Osteocyte (in vitro differentiated cells): ENCODE measurements at regions not wholly inside any gene's neighbourhood (a gene's known extent, or its start where the extent isn't known, plus 50 kb on each side); places are given as distances from the start of the nearest gene placed in this dataset.

Experiments
- DNase-seq: peaks from one replicate; pipeline ENCODE4 v3.0.0; 2021; ENCODE audit warnings: mixed read lengths; ENCODE audit not compliant: unreplicated experiment; ENCODE audit errors: extremely low spot score
- H3K27ac Mint-ChIP-seq: one replicate; pipeline ENCODE4 v1.8.0; 2021; ENCODE audit warnings: mild to moderate bottlenecking, mixed read lengths; ENCODE audit not compliant: unreplicated experiment
- H3K27me3 Mint-ChIP-seq: one replicate; pipeline ENCODE4 v1.8.0; 2021; ENCODE audit warnings: mixed read lengths; ENCODE audit not compliant: unreplicated experiment
- H3K36me3 Mint-ChIP-seq: one replicate; pipeline ENCODE4 v1.8.0; 2021; ENCODE audit warnings: mixed read lengths; ENCODE audit not compliant: unreplicated experiment
- H3K4me1 Mint-ChIP-seq: one replicate; pipeline ENCODE4 v1.8.0; 2021; ENCODE audit warnings: mixed read lengths; ENCODE audit not compliant: unreplicated experiment
- H3K4me3 Mint-ChIP-seq: one replicate; pipeline ENCODE4 v1.8.0; 2021; ENCODE audit warnings: mild to moderate bottlenecking, moderate library complexity, mixed read lengths; ENCODE audit not compliant: unreplicated experiment
- H3K9me3 Mint-ChIP-seq: one replicate; pipeline ENCODE4 v1.8.0; 2021; ENCODE audit warnings: mixed read lengths; ENCODE audit not compliant: unreplicated experiment
- TF ChIP-seq, protein P1 (sequence below): fragments of 200-600 bp; sonication (generic); IDR thresholded peaks from 2 replicates; pipeline ENCODE4 v1.5.0; 2021; ENCODE audit warnings: antibody characterized with exemption, mild to moderate bottlenecking, moderate library complexity

GRCh38 chr1:191668525-191668924 is 489.7 kb upstream of the RGS18 start:
- no peaks in the 10 kb centered on the region for H3K36me3 Mint-ChIP-seq
- no peak for DNase-seq
- peaks cover 34% of the 10 kb centered on the region for H3K4me1 Mint-ChIP-seq
- H3K27ac Mint-ChIP-seq = peak overlapping the region; percentile 3
- no peak overlapping the region for H3K4me3 Mint-ChIP-seq
- no peaks in the 10 kb centered on the region for H3K9me3 Mint-ChIP-seq
- no peaks in the 10 kb centered on the region for H3K27me3 Mint-ChIP-seq
- TF ChIP-seq, protein P1, sequence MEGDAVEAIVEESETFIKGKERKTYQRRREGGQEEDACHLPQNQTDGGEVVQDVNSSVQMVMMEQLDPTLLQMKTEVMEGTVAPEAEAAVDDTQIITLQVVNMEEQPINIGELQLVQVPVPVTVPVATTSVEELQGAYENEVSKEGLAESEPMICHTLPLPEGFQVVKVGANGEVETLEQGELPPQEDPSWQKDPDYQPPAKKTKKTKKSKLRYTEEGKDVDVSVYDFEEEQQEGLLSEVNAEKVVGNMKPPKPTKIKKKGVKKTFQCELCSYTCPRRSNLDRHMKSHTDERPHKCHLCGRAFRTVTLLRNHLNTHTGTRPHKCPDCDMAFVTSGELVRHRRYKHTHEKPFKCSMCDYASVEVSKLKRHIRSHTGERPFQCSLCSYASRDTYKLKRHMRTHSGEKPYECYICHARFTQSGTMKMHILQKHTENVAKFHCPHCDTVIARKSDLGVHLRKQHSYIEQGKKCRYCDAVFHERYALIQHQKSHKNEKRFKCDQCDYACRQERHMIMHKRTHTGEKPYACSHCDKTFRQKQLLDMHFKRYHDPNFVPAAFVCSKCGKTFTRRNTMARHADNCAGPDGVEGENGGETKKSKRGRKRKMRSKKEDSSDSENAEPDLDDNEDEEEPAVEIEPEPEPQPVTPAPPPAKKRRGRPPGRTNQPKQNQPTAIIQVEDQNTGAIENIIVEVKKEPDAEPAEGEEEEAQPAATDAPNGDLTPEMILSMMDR = no peak

- H3K4me1 Mint-ChIP-seq = peaks cover 30% of the 10 kb centered on the region
- no peak overlapping the region for H3K27ac Mint-ChIP-seq
- TF ChIP-seq, protein P1 = no peak
- no peak overlapping the region for H3K4me3 Mint-ChIP-seq
- no peaks in the 10 kb centered on the region for H3K9me3 Mint-ChIP-seq
- H3K36me3 Mint-ChIP-seq = no peaks in the 10 kb centered on the region
- no peaks in the 10 kb centered on the region for H3K27me3 Mint-ChIP-seq
- DNase-seq = no peak
These were observed 488.6 kb upstream of the RGS18 start for GRCh38 chr1:191669629-191670028.

DNA sequence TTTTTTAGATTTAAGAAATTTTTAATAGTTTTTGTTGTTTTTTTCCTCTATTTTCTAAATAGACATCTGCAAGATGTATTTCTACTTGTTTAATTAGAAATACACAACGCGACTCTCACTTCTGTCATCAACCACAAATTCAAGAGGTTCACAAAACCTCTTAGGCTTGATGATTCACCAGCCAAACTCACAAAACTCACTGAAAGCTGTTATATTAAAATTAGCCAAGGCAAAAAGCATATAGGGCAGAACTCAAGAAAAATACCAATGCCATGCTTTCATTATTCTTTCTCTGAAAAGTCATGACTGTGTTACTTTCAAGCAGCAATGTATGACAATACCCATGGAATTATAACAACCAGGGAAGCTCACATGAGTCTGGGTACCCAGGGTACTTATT is 487.0 kb upstream of the RGS18 start:
- no peak for DNase-seq
- Mint-ChIP-seq H3K36me3 (no peaks in the 10 kb centered on the region), H3K4me3 (no peak overlapping the region), H3K9me3 (no peaks in the 10 kb centered on the region), H3K27ac (peak overlapping the region; percentile 45), H3K27me3 (no peaks in the 10 kb centered on the region), H3K4me1 (peaks cover 30% of the 10 kb centered on the region)
- TF ChIP-seq, protein P1 = no peak

- H3K27me3 Mint-ChIP-seq = no peaks in the 10 kb centered on the region
- no peak overlapping the region for H3K27ac Mint-ChIP-seq
- H3K9me3 Mint-ChIP-seq = peaks cover 7% of the 10 kb centered on the region
- H3K4me1 Mint-ChIP-seq = peaks cover 19% of the 10 kb centered on the region
- no peak for DNase-seq
- TF ChIP-seq, protein P1 = no peak
- no peaks in the 10 kb centered on the region for H3K36me3 Mint-ChIP-seq
- H3K4me3 Mint-ChIP-seq = no peak overlapping the region
These were observed 483.6 kb upstream of the RGS18 start for GRCh38 chr1:191674626-191675179.

- peaks cover 15% of the 10 kb centered on the region for H3K9me3 Mint-ChIP-seq
- DNase-seq = no peak
These were observed 482.1 kb upstream of the RGS18 start for GRCh38 chr1:191675856-191676783.

More at GRCh38 chr1:191675856-191676783, 482.1 kb upstream of the RGS18 start:
- Mint-ChIP-seq H3K36me3 (no peaks in the 10 kb centered on the region), H3K27ac (no peak overlapping the region), H3K4me3 (no peak overlapping the region), H3K4me1 (peaks cover 13% of the 10 kb centered on the region), H3K27me3 (no peaks in the 10 kb centered on the region)
- TF ChIP-seq, protein P1 = no peak
